BE2C (cell line): ENCODE measurements at regions not wholly inside any gene's neighbourhood (a gene's known extent, or its start where the extent isn't known, plus 50 kb on each side); places are given as distances from the start of the nearest gene placed in this dataset.
"Not testable (repeated sequence)": the region's sequence is repeated elsewhere in the genome, so short reads cannot be mapped to it uniquely, and the experiment has no call there.

Experiments used
- DNase-seq: peaks from one replicate; pipeline ENCODE4 v3.0.0-alpha.2; 2020
- H3K27me3 ChIP-seq: fragments of 250-450 bp; sonication (Bioruptor Pico); 2 replicates; pipeline ENCODE4 v1.5.1; 2020; ENCODE audit warnings: mild to moderate bottlenecking
- H3K36me3 ChIP-seq: fragments of 250-450 bp; sonication (Bioruptor Pico); 2 replicates; pipeline ENCODE4 v1.5.1; 2020; ENCODE audit warnings: mild to moderate bottlenecking
- H3K4me1 ChIP-seq: fragments of 250-450 bp; sonication (Bioruptor Pico); 2 replicates; pipeline ENCODE4 v1.5.1; 2020
- H3K4me3 ChIP-seq: 2 replicates; pipeline ENCODE4 v1.5.1; 2011; ENCODE audit warnings: low read depth, low read length
- H3K9me3 ChIP-seq: fragments of 250-450 bp; sonication (Bioruptor Pico); 2 replicates; pipeline ENCODE4 v1.5.1; 2020
- TF ChIP-seq, protein P1 (sequence below): IDR thresholded peaks from 2 replicates; pipeline ENCODE4 v1.5.1; 2012; ENCODE audit warnings: mild to moderate bottlenecking, low read depth, low read length

DNA sequence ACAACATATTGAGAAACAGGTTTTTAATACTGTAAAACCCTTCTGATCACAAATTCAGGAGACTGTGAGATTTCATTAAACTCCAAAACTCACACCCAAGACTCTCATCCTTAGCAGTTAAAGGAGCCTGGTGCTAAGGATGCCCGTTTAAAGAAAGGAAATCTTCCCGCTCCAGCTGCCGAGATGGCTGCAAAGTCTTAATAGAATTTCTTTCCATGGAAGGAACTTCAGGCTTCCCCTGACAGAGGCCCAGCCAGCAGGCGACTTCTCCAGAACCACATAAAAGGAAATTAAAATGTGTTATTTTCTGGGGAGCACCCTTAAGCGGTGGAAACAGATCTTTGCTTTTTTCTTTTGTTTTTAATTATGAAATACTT is 104.7 kb upstream of the CHST15 start:
- TF ChIP-seq, protein P1, sequence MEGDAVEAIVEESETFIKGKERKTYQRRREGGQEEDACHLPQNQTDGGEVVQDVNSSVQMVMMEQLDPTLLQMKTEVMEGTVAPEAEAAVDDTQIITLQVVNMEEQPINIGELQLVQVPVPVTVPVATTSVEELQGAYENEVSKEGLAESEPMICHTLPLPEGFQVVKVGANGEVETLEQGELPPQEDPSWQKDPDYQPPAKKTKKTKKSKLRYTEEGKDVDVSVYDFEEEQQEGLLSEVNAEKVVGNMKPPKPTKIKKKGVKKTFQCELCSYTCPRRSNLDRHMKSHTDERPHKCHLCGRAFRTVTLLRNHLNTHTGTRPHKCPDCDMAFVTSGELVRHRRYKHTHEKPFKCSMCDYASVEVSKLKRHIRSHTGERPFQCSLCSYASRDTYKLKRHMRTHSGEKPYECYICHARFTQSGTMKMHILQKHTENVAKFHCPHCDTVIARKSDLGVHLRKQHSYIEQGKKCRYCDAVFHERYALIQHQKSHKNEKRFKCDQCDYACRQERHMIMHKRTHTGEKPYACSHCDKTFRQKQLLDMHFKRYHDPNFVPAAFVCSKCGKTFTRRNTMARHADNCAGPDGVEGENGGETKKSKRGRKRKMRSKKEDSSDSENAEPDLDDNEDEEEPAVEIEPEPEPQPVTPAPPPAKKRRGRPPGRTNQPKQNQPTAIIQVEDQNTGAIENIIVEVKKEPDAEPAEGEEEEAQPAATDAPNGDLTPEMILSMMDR, result no peak
- no peaks in the 10 kb centered on the region for H3K36me3 ChIP-seq

DNA sequence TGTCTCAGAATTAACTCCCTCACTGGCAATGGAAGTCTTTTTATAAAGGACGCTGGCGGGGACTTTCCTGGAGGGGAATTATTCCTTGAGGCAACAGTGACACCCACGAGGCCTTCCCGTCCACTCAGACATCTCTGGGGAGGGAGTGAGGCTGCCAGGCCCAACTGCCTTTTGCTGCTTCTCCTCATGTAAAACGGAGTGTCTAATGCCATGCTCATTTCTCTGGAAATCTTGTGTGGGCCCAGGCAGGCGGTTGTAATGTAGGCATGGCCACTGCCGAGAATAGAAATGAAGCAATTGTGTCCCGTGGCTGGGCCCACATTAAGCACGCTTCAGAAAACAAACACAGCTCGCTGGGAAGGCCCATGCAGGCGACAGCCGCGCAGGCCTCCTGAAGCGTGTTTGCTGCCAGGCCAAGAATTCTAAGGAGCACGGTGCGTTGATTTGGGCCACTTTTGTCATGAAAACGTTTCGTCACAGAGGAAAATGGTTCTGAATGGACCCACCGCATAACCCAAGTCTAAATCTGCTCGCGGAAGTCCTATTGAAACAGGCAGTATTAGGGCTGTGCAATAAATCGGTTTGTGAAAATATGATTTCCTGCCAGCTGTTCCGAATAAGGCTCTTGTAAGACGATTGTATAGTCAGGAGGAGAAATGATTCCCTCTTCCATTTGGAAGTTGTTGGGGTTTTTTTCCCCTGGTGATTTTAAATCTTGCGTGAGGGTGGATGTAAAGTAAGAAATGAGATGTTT is 104.2 kb upstream of the CHST15 start:
- no peaks in the 10 kb centered on the region for H3K4me1 ChIP-seq
- H3K9me3 ChIP-seq, result no peaks in the 10 kb centered on the region
- H3K36me3 ChIP-seq, result no peaks in the 10 kb centered on the region
- no peak overlapping the region for H3K4me3 ChIP-seq
- H3K27me3 ChIP-seq, result no peaks in the 10 kb centered on the region
- DNase-seq, result no peak
- TF ChIP-seq, protein P1, result no peak

More for the DNA sequence above, 104.7 kb upstream of the CHST15 start:
- DNase-seq, result no peak
- Histone ChIP-seq H3K9me3 (no peaks in the 10 kb centered on the region), H3K4me1 (no peaks in the 10 kb centered on the region), H3K27me3 (no peaks in the 10 kb centered on the region), H3K4me3 (no peak overlapping the region)

DNA sequence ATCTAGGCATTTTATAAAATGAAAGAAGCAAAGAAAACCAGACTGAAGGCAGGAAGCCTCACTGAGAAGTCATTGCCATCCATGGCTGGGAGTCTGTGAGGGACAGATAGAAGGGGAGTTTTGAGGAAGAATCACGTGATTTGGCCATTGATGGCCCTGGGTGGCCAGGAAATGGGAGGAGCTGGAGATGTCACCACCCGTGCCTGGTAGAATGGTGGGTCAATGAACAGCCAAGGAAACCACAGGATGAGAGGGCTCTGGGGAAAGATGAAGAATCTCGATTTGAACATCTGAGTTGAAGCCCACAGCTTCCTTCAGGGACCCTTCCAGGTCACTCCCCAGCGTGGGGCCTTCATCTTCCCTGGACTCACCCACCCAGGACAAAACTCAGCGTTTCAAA is 103.3 kb upstream of the CHST15 start:
- H3K4me3 ChIP-seq, result no peak overlapping the region
- H3K9me3 ChIP-seq, result no peaks in the 10 kb centered on the region
- H3K4me1 ChIP-seq, result no peaks in the 10 kb centered on the region
- no peak for DNase-seq
- H3K27me3 ChIP-seq, result no peaks in the 10 kb centered on the region
- H3K36me3 ChIP-seq, result no peaks in the 10 kb centered on the region
- TF ChIP-seq, protein P1, result no peak

DNA sequence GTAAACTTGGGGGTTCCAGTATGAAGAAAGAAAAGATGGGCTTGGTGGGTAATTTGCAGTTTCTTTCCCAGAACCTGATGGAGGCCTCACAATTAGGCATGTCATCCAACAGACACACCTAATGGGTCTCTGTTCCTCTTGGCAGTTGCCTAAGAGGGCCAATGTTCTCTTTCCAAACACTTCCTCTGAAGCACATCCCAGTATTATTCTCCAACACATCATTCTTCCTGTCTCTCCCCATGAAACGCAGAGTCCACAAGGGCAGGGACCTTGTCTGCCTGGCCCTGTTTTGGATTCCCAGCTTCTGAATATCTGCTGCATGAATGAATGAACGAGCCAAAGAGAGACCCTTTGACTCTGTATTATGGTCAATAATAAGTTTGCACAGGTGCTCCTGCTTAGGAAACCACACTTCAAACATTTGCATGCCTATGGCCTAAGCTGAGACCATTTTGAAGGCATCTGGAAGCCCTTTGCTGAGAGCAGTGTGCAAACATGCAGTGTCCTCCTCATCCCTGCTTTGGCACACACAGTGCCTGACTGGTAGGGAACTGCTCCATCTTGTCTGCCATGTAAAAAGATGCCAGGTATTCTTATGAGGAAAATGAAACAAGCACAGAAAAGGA is 100.9 kb upstream of the CHST15 start:
- H3K4me1 ChIP-seq, result no peaks in the 10 kb centered on the region
- no peak overlapping the region for H3K4me3 ChIP-seq
- TF ChIP-seq, protein P1, result no peak
- H3K36me3 ChIP-seq, result no peaks in the 10 kb centered on the region
- no peaks in the 10 kb centered on the region for H3K9me3 ChIP-seq
- H3K27me3 ChIP-seq, result no peaks in the 10 kb centered on the region
- DNase-seq, result no peak

DNA sequence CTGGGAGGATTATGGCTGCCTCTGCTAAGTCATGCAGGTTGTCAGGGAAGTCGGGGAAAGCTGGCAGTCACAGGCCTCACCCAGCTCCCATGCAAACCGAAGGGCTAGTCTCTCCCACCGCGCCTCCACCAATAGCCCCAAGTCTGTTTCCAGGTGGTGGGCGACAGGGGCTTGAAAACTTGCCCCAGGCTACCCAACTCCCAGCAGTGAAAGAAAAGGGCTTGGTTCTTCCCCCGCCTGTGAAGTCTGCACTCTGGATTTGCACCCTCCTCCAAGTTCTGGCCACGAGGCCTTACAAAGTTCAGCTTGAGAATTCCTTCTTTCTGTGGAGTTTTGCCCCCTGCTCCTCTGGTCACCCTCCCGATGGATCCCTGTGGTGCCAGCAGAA is 99.9 kb upstream of the CHST15 start:
- Histone ChIP-seq H3K36me3 (no peaks in the 10 kb centered on the region), H3K4me1 (no peaks in the 10 kb centered on the region), H3K9me3 (no peaks in the 10 kb centered on the region), H3K4me3 (no peak overlapping the region), H3K27me3 (no peaks in the 10 kb centered on the region)
- TF ChIP-seq, protein P1, result no peak
- no peak for DNase-seq

DNA sequence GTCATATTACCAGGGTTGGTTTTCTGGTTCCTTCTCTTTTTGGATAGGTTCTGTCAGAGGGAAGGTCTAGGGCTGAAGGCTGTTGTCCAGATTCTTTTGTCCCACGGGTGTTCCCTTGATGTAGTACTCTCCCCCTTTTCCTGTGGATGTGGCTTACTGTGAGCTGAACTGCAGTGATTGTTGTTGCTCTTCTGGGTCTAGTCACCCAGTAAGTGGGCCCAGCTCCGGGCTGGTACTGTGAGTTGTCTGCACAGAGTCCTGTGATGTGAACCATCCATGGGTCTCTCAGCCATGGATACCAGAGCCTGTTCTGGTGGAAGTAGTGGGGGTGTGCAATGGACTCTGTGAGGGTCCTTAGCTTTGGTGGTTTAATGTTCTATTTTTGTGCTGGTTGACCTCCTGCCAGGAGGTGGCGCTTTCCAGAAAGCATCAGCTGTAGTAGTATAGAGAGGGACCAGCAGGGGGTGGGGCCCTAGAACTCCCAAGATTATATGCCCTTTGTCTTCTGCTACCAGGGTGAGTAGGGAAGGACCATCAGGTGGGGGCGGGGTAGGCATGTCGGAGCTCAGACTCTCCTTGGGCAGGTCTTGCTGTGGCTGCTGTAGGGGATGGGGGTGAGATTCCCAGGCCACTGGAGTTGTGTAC is 99.4 kb upstream of the CHST15 start:
- H3K9me3 ChIP-seq, H3K27me3 ChIP-seq, H3K36me3 ChIP-seq, H3K4me3 ChIP-seq, H3K4me1 ChIP-seq: not testable (repeated sequence)
- TF ChIP-seq, protein P1, result peak; percentile 45
- peak; percentile 49 for DNase-seq

DNA sequence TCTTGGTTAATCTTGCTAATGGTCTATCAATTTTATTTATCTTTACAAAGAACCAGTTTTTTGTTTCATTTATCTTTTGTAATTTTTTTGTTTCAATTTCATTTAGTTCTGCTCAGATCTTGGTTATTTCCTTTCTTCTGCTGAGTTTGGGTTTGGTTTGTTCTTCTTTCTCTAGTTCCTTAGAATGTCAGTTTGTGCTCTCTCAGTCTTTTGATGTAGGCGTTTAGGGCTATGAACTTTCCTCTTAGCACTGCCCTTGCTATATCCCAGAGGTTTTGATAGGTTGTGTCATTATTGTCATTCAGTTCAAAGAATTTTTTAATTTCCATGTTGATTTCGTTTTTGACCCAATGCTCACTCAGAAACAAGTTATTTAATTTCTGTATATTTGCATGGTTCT is 97.1 kb upstream of the CHST15 start:
- not testable (repeated sequence) for H3K4me3 ChIP-seq

More for the DNA sequence above, 97.1 kb upstream of the CHST15 start:
- H3K9me3 ChIP-seq, H3K36me3 ChIP-seq, H3K4me1 ChIP-seq, H3K27me3 ChIP-seq, DNase-seq: not testable (repeated sequence)
